Astrocyte of the hippocampus (primary cell): ENCODE measurements at regions not wholly inside any gene's neighbourhood (a gene's known extent, or its start where the extent isn't known, plus 50 kb on each side); places are given as distances from the start of the nearest gene placed in this dataset.

Experiments
- DNase-seq: peaks from one replicate; pipeline ENCODE4 v3.0.0; 2011; ENCODE audit warnings: low read depth, low spot score

DNA sequence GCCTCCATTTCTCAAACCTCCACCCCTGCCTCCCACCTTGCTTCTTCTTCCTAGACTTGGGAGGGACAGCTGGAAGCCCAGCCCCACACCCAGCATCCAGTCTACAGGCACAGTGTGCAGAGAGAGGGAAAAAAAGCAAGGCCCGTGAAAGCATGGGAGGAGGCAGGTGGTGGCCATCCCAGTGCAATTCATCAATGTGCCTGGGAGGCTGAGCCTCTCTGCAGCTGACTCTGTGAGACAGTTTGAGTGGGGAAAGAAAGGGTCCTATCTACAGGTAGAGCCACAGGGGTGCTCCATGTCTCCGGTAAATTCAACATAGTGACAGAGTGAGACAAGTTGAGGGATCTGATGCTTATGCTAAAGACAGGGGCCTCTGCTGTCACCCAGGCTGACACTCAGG lies 340.6 kb downstream of the DYSF start:
- DNase-seq = no peak

DNA sequence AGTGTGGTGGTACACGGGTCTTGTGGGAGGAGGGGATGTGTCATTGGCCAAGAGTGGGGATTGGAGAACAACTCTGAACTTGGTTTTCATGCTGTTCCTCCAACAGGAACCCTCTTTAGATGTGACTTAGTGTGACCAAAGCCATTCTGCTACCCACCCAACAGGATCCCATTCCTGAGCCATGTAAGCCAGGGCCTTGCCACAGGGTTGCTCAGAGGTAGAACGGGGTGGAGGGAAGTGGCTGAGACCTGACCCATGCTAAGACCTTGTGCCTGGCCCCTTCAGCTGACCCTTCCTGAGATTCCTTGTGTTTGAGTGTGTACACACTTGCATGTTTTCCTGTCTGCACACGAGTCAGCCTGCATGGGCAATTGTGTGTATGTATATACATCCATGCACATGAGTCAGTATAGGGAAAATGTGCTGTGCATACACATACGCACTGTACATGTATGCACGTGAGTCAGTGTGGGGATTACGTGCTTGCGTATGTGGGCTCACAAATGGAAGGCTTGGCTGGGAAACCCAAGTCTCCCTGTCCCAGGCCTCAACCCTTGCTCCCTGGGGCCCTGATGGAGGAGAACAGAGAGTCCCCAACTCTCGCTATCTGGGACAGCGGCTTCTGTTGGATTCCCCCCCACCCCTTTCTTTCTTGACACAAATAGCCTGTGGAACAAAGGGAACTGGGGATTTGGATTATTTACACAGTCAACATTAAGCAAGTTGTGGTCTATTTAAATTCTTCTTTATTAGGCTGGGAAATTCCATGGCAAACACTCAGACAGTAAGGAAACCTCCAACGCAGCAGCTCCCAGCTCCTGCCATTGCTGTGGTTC lies 339.8 kb downstream of the DYSF start:
- peak; percentile 82 for DNase-seq

DNA sequence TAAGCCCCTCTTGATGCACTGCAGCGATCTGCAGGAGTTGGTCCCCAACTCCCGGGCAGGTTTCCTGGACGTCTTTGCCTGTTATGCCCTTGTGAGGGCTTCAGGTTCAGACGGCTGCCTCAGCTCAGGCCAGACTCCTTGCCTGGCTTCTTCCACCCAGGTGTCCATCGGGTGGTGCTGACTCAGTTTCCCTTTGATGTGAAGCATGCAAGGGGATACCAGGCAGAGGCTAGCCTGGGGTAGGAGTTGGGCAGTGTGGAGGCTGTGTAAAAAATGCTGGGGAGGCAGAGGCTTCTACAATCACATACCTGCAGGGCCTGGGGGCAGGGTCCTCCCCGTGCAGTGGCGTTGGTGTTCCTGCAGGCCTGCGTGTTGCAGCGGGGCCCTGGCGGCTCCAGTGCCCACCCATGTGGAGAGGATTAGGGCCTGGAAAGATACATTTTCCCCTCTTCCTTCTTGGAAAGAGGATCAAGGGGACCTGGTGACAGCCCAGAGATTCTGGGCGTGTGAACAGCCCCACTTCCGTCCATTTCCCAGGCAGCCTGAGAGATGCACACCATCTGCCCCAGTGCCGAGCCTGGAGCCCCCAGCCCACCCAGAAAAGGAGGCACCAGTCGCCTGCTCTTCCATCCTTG lies 338.3 kb downstream of the DYSF start:
- no peak for DNase-seq

DNA sequence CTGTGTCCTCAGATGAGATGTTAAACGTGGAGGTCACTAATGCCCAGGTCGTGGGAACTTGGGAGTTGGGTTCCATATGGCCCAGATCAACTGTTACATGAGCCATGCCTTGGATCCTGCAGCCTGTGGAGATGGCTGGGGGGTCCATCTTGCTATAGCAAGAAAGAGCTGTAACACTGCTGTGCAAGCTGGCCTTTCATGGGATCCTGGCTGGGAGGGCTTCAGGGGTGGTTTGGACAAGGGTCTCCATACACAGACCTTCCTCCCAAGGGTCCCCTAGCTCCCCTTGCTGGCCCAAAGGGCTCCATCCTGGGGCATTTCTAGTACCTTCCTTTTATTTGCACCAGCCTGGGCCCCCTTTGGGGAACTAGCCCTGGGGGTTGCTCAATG lies 337.7 kb downstream of the DYSF start:
- DNase-seq = no peak

DNA sequence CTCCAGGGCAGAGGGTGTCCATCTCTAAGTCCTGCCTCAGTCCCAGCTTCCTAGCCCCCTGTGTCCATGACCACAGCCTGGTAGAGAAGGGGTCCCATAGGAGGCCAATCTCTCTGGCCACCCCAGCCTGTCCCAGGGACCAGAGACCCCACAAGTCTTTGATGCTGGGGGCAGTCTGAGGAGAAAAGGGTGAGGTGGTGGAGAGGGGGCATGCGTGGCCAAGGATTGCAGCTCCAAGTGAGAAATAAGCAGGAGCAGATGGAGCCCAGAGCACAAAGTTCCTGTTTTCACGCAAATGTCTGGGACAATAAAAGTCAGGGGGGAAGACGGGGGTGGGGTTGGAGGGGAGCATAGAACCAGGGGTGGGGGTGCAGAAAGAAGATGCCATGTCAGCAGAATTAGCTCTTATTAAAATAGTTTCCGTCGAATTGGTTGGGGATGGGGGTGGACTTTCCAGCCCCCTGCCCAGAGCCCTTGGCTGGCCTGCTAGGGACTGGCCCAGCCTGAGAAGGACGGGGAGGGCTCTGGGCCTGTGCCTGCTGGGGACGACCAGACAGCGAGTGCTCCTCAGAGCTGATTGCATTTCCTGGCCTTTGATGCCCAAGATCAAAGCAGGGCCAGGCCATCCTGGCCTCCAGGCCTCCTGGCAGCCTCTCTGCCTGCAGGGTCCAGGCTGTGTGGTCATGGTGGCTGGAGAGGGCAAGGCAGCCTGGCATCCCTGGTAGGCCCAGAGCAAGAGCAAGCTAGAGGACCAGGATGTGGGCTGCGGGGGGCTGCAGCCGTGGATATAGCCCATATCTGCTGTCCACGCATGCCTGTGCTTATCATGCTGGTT lies 337.1 kb downstream of the DYSF start:
- DNase-seq = no peak

DNA sequence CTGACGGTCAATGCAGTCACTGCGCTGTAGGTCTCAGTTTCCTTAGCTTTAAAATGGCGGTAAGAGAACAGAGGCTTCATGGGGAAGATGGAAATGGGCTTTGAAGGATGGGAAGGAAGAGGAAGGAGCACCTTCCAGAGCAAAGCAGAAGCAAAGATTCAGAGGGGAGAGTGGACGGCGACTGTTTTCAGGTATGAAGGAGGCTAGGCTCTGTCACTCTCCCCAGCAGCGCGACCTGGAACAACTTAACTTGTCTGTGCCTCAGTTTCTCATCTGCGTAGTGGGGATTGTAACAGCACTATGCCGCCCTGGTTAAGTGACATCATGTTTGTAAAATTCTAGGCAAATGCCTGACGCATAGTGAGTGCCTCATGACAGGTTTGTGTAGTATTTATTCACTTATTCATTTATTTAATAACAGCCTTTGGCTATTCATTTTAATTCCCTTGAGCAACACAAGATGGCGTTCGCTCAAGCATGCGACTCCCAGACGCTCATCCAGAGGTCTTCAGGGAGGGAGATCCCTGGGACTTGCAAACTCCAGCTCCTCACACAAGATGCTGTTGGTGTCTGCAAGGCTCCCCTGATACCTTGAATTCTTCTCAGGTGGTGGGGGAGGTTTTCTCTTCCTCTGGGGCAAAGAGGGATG lies 336.3 kb downstream of the DYSF start:
- no peak for DNase-seq

DNA sequence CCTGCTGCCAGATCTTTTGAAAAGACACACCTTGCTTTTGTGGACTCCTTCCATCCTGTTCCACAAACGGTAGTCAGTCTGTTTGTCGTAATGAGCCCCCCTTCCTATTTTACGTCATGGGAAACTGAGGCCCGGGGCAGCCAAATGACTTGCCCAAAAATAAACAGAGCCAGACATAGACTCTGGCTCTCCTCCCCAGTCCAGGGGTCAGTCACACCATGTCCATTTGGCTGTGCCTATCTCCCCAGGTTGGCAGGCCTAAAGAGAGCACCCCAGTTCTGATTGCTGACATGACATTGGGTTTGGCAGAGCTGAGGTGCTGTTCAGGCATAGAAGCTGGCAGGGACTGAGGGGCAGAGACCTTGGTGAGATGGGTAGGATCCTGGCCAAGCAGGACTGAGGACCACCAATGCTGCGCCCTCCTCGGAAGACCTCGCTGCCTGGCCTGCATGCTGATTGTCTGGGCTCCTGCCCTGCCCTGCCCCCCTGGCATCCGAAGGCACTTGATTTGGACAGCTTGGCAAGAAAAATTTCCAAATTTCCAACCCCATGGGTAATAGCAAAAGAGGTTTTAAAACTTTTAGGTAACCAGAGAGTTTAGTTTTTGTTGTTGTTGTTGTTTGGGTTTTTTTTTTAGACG lies 335.4 kb downstream of the DYSF start:
- no peak for DNase-seq

DNA sequence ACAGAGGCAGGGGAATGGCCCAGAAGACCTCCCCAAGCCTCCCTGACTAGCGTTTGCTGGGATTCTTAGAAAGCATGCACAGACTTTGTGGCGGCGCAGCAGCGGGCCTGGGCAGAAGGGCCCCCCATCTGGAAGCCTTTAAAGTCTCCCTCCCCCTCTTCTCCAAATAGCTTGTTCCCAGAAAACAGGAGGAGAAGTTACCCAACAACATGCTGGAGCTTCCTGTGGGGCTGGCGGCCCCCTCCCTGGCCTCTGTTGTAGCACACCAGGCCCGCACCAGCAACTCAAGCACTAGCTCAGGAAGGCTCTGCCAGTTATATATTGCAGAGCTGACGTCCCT lies 334.8 kb downstream of the DYSF start:
- DNase-seq = no peak

DNA sequence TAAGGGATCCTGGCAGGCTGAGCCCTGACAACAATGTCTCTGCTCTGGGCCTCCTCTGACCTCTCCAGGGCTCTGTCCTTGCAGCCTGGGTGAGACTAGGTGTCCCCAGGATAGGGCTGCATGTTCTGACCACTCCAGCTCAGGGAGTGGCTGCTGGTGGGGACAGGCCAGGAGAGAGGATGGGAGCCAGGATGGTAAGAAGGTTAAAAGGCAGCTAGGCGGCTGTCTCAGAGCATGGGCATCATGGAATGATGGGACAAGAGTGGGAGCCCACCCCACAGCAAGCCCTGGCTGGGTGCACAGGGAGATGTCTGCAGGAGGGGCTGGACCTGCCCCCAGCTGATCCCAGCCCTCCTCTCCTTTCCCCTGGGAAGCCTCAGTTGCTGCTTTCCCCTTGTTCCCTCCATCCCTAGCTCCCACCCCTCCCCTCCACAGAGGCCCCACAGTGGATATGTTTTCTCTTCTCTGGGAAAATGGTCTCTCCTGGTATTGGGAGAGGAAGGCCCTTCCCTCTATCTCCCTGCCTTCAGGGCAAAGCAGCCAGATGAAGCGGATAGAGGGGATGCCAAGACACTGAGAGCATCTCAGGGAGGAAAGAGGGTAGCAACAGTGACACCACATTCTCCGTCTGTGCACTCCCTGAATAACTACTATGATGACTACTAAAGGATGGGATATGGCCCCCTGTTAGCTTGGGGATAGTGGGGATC lies 334.3 kb downstream of the DYSF start:
- DNase-seq = no peak

DNA sequence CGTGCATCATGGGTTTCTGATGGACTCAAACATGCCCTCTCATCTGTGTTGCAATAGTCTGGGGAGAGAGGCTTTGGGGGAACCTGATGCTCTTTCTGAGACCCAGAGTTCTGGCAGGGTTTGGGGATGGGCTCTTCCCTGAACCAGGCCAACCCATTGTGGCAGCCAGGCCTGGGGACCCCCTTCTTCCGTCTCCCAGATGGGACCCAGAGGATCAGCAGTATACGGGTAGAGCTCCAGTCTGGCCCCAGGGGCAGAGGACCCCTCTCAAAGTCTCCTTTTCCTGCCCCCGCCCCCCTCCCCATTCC lies 333.7 kb downstream of the DYSF start:
- no peak for DNase-seq

DNA sequence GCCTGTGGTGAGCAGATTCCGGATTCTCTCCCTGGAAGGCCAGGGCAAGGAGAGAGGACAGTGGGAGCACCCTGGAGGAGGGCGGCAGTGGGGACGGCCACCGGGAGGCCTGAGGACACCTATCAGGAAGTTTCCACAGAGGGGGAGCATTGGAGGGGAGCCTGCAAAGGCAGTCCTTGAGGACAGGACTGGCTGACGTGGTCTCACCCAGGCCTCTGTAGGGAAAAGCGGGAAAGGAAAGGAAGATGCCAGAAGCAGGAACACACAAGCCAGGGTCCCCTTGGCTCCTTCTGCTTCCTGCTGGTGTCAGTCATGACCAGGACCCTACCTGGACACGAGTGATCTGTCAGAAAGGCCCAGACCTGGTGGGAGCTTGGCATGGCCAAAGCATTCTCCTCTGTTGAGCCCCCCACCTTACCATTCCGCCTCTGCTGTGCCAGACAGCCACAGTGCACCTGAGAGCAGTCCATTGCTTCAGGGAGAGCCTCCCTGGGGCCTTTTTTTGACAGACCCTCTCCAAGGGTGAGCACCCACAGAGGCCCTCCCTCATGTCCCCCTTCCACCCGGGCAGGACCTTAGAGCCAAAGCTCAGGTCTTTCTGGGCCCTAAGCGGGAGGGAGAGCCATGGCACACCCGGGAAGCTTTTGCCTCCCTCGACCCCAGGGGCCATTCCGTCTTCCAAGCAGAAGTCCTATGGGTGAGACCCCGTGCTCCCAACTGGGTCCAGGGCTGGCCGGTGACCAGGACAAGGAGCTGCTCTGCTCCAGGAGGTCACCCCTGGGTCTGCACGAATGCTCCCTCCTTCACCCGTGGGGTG lies 333.1 kb downstream of the DYSF start:
- DNase-seq = no peak

DNA sequence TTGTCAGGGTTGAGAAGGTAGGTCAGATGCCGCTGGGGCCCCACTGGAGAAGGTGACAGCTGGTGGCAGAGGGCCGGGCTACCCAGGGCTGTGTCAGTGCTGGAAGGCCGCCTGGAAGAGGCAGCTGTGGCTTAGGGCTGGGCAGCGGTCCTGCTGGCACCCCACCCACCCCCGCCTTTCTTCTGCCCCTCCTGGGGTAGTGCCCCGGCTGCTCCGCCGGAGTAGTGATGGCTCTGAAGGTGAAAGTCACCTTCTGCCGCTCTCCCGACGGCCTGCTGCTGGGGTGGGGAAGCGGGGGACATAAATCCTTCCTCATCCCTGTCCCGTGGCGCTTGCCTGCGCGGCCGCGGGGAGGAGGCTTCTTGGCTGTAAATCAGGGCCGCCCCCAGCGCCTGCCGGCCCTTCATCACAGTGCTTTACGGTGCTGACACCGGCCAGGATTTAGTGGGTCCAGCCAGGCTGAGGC lies 332.2 kb downstream of the DYSF start:
- no peak for DNase-seq

DNA sequence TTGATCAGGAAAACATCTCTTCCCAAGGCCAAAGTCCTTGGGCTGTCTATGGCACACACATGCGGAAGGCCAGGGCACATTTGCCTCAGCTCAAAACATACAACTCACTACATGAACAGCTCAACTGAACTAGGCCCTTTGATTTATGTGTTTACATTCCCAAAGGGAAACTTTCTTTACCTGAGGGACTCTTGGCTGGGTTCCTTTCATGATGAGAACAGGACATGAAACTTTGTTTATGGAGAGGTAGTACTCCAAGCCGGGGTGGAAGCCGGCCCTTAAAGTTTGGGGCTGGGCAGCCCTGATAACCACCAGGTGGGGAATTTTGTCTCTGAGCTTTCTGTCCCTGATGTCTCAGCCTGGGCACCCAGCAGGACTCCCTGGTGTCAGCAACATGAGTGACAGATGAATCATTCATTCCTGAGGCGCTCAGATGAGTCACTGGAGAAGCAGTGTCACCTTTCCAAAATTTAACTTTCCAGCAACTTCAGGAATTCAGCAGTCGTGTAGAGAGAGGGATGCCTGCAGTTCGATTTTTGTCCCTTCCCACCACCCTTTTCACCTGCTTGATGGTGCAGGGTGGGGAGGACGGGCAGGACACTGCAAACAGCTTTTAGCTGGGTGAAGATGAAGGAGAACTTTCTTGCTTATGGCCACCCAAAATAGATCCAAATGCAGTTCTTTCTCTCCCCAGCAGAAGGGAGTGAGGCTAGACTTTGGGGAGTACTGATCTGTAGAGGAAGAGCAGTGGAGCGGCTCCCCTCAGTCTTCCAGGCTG lies 331.6 kb downstream of the DYSF start:
- DNase-seq = peak; percentile 50

DNA sequence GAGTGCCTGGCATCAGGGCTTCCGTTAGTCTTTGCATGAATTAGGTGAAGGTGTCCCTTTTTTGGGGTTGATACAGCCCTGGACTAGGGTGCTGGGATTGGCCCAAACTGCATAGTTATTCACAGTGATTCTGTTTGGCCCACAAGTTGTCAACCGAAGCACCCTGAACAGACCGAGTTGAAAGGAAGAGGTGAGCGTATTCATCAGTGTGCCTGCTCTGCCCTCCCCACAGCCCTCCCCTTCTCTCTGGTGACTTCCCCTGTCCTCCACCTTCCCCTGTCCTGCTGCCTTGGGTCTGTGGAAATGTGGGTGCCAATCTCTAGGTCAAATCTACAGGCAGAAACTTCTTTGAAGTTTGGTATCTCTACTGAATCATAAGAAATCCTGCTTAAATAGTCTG lies 330.5 kb downstream of the DYSF start:
- no peak for DNase-seq

DNA sequence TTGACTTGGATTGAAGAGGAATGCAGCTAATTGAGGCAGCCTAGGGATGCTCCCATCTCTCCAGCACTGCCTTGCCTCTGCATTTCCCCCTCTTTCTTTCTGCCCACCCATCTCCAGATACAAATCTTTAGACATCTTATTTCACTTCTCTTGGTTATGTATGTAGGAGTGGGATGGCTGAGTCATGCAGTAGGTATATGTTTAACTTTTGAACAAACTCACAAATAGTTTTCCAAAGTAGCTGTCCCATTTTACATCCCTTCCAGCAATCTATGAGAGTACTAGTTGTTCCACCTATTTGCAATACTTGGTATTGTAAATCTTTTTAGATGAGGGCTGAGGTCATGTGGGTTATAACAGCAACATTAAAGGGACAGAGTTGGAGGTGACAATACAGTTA lies 329.9 kb downstream of the DYSF start:
- DNase-seq = no peak

DNA sequence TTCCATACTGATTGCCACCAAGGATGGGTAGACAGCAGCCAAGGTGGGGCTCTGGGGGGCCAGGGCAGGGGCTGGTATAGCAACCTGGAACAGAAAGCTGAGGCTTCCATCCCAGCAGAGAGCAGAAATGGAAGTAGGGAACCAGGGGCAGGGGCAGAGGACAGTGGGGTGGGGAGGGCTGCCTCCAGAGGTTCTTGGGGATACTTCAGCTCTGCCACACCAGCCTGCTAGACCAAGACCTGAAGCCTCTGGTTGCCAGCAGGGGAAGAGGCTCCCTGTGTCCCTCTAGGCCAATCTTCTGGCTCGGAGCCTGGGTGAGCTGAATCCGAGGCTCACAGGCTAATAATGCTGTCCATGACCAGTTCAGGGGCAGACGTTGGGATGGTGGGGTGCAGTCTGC lies 329.0 kb downstream of the DYSF start:
- DNase-seq = no peak

DNA sequence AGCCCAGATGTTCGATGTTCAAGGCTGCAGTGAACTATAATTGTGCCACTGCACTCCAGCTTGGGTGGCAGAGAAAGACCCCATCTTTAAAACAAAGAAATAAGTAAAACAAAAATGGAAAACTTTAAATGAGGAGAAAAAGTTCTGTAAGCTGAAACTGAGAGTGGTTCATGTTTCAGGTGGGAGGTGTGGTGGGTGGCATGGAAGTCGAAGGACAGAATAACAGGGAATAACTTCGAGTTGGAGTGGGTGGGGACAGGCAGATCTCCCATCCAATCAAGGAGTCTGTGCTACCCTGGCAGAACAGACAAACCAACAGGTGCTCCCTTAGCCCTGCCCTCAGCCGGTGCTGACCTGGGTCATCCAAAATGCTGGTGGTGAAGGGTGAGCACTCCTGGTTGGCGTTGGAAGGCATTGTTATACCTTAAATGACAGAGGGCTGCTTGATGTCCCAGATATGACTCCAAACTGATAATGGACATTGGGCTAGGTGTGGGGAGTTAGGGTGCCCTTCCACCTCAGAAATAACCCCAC lies 328.4 kb downstream of the DYSF start:
- DNase-seq = no peak

DNA sequence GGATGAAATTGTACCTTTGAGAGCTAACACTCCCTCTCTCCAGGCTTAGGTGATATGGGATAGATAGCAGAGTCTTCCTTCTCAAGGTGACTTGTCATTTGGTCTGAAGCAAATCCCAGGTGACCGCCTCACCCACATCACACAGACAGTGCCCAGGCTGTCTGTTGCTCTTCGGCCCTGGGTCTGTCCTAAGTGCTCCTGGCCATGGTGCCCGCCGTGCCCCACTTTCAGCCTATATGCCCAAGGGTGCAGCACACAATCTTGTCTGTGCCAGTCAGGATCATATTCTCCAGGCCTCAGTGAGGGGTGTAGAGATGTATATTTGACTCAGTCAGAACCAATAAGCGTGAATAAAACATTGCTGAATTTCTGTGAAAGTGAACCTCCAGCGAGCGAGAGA lies 326.8 kb downstream of the DYSF start:
- no peak for DNase-seq

DNA sequence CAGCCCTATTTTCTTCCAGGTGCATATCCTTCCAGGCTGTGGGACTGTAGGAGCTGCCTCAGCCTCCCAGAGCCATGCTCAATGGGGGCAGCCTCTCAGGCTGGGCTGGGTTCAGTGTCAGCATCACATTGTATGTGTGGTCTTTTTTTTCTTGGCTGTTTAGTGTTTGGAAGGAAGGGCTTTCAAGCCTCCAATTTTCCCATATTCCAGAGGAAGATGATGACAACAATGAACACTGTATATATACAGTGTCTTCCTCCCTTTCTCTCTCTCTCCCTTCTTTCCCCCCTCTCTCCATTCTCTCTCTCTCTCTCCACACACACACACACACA lies 326.4 kb downstream of the DYSF start:
- no peak for DNase-seq
